ENCODE measurements at regions not wholly inside any gene's neighbourhood (a gene's known extent, or its start where the extent isn't known, plus 50 kb on each side); places are given as distances from the start of the nearest gene placed in this dataset.

GRCh38 chr18:51463483-51464136 lies 266.1 kb upstream of the MEX3C start:
- H3K4me3 ChIP-seq = no peak overlapping the region
- no peak overlapping the region for H3K9ac ChIP-seq (ENCODE audit: insufficient read length)
- no peak for DNase-seq (ENCODE audit: low read depth, low spot score)
- TF ChIP-seq EZH2 (IDR thresholded peaks at IDR 0.05) = no peak
- TF ChIP-seq FOXP2 (optimal IDR thresholded peaks at IDR 0.05; ENCODE audit: control extremely low read depth, extremely low read length, insufficient read depth) = no peak
- no peak for TF ChIP-seq POLR2AphosphoS5 (IDR thresholded peaks at IDR 0.05; ENCODE audit: borderline replicate concordance, low read depth, low read length)
- H3K36me3 ChIP-seq (ENCODE audit: insufficient read depth, low read length) = no peaks in the 10 kb centered on the region
- no peak overlapping the region for H3K27ac ChIP-seq
- H3K9me3 ChIP-seq (ENCODE audit: low read depth, low read length) = no peaks in the 10 kb centered on the region

- Histone ChIP-seq H3K27ac (no peak overlapping the region), H3K9me3 (ENCODE audit: low read depth, low read length) (no peaks in the 10 kb centered on the region), H3K36me3 (ENCODE audit: insufficient read depth, low read length) (no peaks in the 10 kb centered on the region), H3K9ac (ENCODE audit: insufficient read length) (no peak overlapping the region), H3K4me3 (no peak overlapping the region)
- no peak for TF ChIP-seq EZH2 (IDR thresholded peaks at IDR 0.05)
- no peak for TF ChIP-seq POLR2AphosphoS5 (IDR thresholded peaks at IDR 0.05; ENCODE audit: borderline replicate concordance, low read depth, low read length)
- TF ChIP-seq FOXP2 (optimal IDR thresholded peaks at IDR 0.05; ENCODE audit: control extremely low read depth, extremely low read length, insufficient read depth) = no peak
- no peak for DNase-seq (ENCODE audit: low read depth, low spot score)
Measured at GRCh38 chr18:51478908-51479307, 281.4 kb upstream of the MEX3C start.

- no peak for DNase-seq (ENCODE audit: low read depth, low spot score)
- Histone ChIP-seq H3K27ac (no peak overlapping the region), H3K4me3 (no peak overlapping the region), H3K36me3 (ENCODE audit: insufficient read depth, low read length) (no peaks in the 10 kb centered on the region), H3K9me3 (ENCODE audit: low read depth, low read length) (no peaks in the 10 kb centered on the region), H3K9ac (ENCODE audit: insufficient read length) (no peak overlapping the region)
- TF ChIP-seq POLR2AphosphoS5 (IDR thresholded peaks at IDR 0.05; ENCODE audit: borderline replicate concordance, low read depth, low read length) = no peak
- TF ChIP-seq FOXP2 (optimal IDR thresholded peaks at IDR 0.05; ENCODE audit: control extremely low read depth, extremely low read length, insufficient read depth) = no peak
- no peak for TF ChIP-seq EZH2 (IDR thresholded peaks at IDR 0.05)
Measured at GRCh38 chr18:51479736-51480135, 282.3 kb upstream of the MEX3C start.

- no peak for DNase-seq (ENCODE audit: low read depth, low spot score)
- no peaks in the 10 kb centered on the region for H3K9me3 ChIP-seq (ENCODE audit: low read depth, low read length)
- TF ChIP-seq POLR2AphosphoS5 (IDR thresholded peaks at IDR 0.05; ENCODE audit: borderline replicate concordance, low read depth, low read length) (no peak), FOXP2 (optimal IDR thresholded peaks at IDR 0.05; ENCODE audit: control extremely low read depth, extremely low read length, insufficient read depth) (no peak), EZH2 (IDR thresholded peaks at IDR 0.05) (no peak)
- no peaks in the 10 kb centered on the region for H3K36me3 ChIP-seq (ENCODE audit: insufficient read depth, low read length)
- H3K9ac ChIP-seq (ENCODE audit: insufficient read length) = no peak overlapping the region
- H3K4me3 ChIP-seq = no peak overlapping the region
- no peak overlapping the region for H3K27ac ChIP-seq
Measured at GRCh38 chr18:51480407-51481261, 283.2 kb upstream of the MEX3C start.

- Histone ChIP-seq H3K4me3 (no peak overlapping the region), H3K9me3 (ENCODE audit: low read depth, low read length) (no peaks in the 10 kb centered on the region), H3K27ac (no peak overlapping the region), H3K36me3 (ENCODE audit: insufficient read depth, low read length) (no peaks in the 10 kb centered on the region), H3K9ac (ENCODE audit: insufficient read length) (no peak overlapping the region)
- no peak for DNase-seq (ENCODE audit: low read depth, low spot score)
- no peak for TF ChIP-seq POLR2AphosphoS5 (IDR thresholded peaks at IDR 0.05; ENCODE audit: borderline replicate concordance, low read depth, low read length)
- no peak for TF ChIP-seq EZH2 (IDR thresholded peaks at IDR 0.05)
- no peak for TF ChIP-seq FOXP2 (optimal IDR thresholded peaks at IDR 0.05; ENCODE audit: control extremely low read depth, extremely low read length, insufficient read depth)
Measured at GRCh38 chr18:51486735-51487366, 289.4 kb upstream of the MEX3C start.

- Histone ChIP-seq H3K27ac (no peak overlapping the region), H3K36me3 (ENCODE audit: insufficient read depth, low read length) (no peaks in the 10 kb centered on the region), H3K9ac (ENCODE audit: insufficient read length) (no peak overlapping the region), H3K4me3 (no peak overlapping the region), H3K9me3 (ENCODE audit: low read depth, low read length) (no peaks in the 10 kb centered on the region)
- DNase-seq (ENCODE audit: low read depth, low spot score) = no peak
- TF ChIP-seq FOXP2 (optimal IDR thresholded peaks at IDR 0.05; ENCODE audit: control extremely low read depth, extremely low read length, insufficient read depth) (no peak), EZH2 (IDR thresholded peaks at IDR 0.05) (no peak), POLR2AphosphoS5 (IDR thresholded peaks at IDR 0.05; ENCODE audit: borderline replicate concordance, low read depth, low read length) (no peak)
Measured at GRCh38 chr18:51490417-51490816, 292.9 kb upstream of the MEX3C start.

GRCh38 chr18:51490860-51491259 lies 293.4 kb upstream of the MEX3C start:
- no peak overlapping the region for H3K9ac ChIP-seq (ENCODE audit: insufficient read length)
- H3K36me3 ChIP-seq (ENCODE audit: insufficient read depth, low read length) = no peaks in the 10 kb centered on the region
- H3K27ac ChIP-seq = no peak overlapping the region
- TF ChIP-seq EZH2 (IDR thresholded peaks at IDR 0.05) (no peak), POLR2AphosphoS5 (IDR thresholded peaks at IDR 0.05; ENCODE audit: borderline replicate concordance, low read depth, low read length) (no peak), FOXP2 (optimal IDR thresholded peaks at IDR 0.05; ENCODE audit: control extremely low read depth, extremely low read length, insufficient read depth) (no peak)
- H3K9me3 ChIP-seq (ENCODE audit: low read depth, low read length) = no peaks in the 10 kb centered on the region
- DNase-seq (ENCODE audit: low read depth, low spot score) = no peak
- no peak overlapping the region for H3K4me3 ChIP-seq

- no peak overlapping the region for H3K9ac ChIP-seq (ENCODE audit: insufficient read length)
- no peak overlapping the region for H3K4me3 ChIP-seq
- H3K27ac ChIP-seq = no peak overlapping the region
- DNase-seq (ENCODE audit: low read depth, low spot score) = no peak
- H3K36me3 ChIP-seq (ENCODE audit: insufficient read depth, low read length) = no peaks in the 10 kb centered on the region
- no peaks in the 10 kb centered on the region for H3K9me3 ChIP-seq (ENCODE audit: low read depth, low read length)
- TF ChIP-seq FOXP2 (optimal IDR thresholded peaks at IDR 0.05; ENCODE audit: control extremely low read depth, extremely low read length, insufficient read depth) (no peak), POLR2AphosphoS5 (IDR thresholded peaks at IDR 0.05; ENCODE audit: borderline replicate concordance, low read depth, low read length) (no peak), EZH2 (IDR thresholded peaks at IDR 0.05) (no peak)
Measured at GRCh38 chr18:51491678-51492372, 294.3 kb upstream of the MEX3C start.
